ENCODE measurements at regions not wholly inside any gene's neighbourhood (a gene's known extent, or its start where the extent isn't known, plus 50 kb on each side); places are given as distances from the start of the nearest gene placed in this dataset.
A peak's percentile ranks its signal among the peaks of the same experiment; 100 is the strongest.
"Not testable (repeated sequence)": the region's sequence is repeated elsewhere in the genome, so short reads cannot be mapped to it uniquely, and the experiment has no call there.

GRCh38 chr6:8361259-8361658 is 74.1 kb downstream of the SLC35B3 start:
- no peak for DNase-seq

GRCh38 chr6:8352966-8353340 is 82.4 kb downstream of the SLC35B3 start:
- DNase-seq, result no peak

- no peak for DNase-seq
These were observed 82.9 kb downstream of the SLC35B3 start for GRCh38 chr6:8352335-8352965.

GRCh38 chr6:8343600-8343999 is 91.7 kb downstream of the SLC35B3 start:
- no peak for DNase-seq

DNA sequence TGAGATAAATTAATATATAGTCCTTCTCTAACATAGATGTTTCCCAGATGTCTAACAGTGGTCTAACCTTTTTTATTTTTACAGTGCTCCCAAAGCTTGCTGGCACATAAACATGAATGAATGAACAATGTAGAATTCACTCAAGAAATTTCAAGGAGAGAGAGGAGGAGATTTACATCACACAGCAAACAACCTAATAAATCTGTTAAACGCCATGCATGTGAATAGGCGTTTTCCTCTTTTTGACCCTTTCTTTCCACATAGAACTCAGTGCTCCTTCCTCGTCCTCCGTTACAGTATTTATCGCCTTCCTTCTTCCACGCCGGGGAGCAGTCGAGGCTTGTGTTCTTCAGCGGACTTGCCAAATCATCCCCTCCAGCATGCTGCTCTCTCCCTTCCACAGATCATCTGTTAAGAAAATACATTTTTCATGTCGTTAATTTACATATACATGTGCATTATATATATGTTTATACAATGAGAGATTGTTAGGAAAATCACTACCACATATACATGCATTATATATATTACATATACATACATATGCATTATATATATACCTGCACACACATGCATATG is 93.0 kb downstream of the SLC35B3 start:
- no peak for DNase-seq

DNA sequence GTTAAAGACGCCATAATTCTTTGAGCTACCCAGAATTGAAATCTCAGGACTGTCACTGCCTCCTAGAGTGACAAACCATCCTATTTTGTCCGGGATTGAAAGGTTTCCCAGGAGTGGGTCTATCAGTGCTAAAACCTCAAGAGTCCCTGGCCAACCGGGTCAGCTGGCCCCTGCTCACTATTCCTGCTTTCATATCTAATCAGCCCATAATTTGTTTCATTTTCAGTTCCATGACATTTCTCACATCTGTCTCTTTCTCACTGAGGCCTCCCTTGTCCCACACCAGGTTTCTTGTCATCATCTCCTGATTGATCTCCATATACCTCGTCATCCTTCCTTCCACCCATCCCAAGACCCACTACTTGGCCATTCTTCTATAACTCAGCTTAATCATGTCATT is 98.2 kb downstream of the SLC35B3 start:
- no peak for DNase-seq

GRCh38 chr6:8336406-8337057 is 98.8 kb downstream of the SLC35B3 start:
- DNase-seq, result no peak

DNA sequence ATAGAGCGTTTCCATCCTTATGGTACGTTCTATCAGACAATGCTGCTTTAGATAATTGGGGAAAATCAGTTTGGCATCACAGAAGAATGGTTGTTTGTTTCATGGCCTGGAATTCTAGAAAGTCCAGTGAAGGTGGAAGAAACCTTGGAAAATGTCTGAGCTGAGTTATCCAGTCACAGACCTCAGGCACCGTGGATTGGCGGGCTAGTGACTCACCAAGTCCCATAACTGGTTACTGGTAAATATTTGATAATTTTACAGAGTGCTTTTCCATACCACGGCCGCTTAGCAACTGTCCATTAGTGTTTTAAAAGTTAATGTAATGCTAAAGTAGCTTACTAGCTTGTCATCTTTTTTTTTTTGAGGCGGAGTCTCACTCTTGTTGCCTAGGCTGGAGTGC is 99.4 kb downstream of the SLC35B3 start:
- DNase-seq, result no peak

- DNase-seq, result no peak
These were observed 100.0 kb downstream of the SLC35B3 start for GRCh38 chr6:8335381-8335780.

DNA sequence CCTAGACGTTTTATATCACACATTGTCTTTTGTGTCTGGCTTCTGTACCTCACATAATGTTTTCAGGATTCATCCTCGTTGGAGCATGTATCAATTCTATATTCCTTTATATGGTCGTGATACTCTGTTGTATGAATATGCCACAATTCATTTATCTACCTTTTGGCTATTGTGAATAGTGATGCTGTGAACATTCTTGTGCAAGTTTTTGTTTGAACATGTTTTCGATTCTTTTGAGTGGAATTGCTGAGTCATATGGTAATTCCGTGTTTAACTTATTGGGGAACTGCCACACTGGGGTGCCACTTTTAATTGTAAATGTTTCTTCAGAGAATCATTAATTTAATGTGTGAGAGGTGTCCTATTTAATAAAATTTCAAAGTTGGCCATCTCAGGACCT is 101.2 kb downstream of the SLC35B3 start:
- DNase-seq, result no peak

GRCh38 chr6:8329562-8329961 is 105.8 kb downstream of the SLC35B3 start:
- no peak for DNase-seq

DNA sequence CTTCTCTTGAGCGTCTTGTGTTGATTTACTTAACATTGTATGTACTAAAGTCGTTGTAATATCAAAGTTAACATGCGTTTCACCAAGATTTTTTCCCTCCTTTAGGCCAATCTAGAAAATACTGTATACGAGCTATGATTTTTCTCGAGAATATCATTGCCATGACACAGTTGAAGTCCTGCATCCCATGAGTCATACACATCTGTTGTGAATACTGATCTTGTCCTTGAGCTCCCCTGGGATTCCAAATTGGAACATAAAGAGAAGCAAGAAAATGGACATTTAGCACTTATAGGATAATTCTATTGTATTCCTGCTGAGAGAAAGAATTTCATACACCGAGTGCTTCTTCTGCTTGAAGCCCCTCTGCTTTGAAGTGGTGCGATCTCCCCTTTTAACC is 109.6 kb downstream of the SLC35B3 start:
- no peak for DNase-seq

- no peak for DNase-seq
These were observed 112.7 kb downstream of the SLC35B3 start for GRCh38 chr6:8322659-8323058.

- no peak for DNase-seq
These were observed 113.5 kb downstream of the SLC35B3 start for GRCh38 chr6:8321671-8322404.

DNA sequence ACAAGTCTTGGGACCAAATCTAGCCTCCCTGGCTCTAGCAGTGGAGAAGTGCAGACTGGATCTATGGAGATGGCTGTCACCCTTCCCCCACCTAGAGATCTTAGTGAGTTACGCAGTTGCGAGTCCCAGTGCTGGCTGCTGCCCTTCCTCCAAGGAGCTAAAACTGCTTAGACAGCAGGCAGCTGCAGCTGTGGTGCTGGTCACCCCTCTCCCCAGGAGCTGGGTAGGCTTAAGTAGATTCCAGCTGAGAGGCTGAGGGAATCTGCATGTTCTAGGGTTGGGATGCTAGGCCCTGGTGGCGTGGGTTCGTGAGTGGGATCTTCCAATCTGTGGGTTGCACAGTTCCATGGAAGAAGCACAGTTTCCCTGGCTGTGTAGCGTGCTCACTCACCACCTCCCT is 120.2 kb downstream of the SLC35B3 start:
- no peak for DNase-seq

DNA sequence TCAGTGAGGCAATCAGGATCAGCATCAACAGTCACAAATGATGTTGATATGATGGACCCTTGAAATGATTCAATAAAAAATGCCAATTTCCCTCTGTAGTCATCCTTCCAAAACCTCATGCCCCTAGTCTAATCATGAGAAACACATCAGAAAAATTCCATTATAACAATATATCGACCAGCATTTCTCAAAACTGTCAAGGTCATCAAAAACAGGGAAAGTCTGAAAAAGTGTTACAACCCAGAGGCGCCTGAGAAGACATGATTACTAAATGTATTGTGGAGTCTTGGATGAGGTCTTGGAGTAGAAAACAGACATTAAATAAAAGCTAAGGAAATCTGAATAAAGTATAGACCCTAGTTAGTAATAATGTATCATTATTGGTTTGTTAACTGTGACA is 133.8 kb downstream of the SLC35B3 start:
- no peak for DNase-seq

- DNase-seq, result no peak
These were observed 136.3 kb downstream of the SLC35B3 start for GRCh38 chr6:8299034-8299433.

DNA sequence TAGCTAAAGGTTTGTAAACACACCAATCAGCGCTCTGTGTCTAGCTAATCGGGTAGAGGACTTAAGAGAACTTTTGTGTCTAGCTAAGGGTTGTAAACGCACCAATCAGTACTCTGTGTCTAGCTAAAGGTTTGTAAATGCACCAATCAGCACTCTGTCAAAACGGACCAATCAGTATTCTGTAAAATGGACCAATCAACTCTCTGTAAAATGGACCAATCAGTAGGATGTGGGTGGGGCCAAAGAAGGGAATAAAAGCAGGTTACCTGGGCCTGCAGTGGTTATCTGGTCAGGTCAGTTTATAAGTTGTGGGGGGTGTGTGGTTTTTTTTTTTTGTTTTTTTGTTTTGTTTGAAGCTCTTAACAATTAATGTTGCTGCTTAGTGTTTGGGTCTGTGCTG is 152.4 kb downstream of the SLC35B3 start:
- DNase-seq, result not testable (repeated sequence)

DNA sequence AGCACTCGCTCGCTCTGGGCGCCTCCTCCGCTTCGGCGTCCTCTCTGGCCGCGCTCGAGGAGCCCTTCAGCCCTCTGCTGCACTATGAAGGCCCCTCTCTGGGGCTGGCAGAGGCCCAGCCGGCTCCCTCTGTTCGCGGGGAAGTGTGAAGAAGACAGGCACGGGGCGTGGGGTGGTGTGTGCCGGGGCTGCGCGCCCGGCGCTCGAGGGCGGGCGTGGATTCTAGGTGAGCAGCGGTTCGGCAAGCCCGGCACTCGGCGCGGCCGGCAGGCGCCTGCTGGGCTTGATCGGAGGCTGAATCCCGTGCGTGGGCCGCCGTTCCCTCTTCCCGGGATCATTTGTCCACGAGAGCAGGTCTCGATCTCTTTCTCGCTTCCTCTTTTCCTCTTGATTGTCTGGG is 153.0 kb downstream of the SLC35B3 start:
- no peak for DNase-seq

DNA sequence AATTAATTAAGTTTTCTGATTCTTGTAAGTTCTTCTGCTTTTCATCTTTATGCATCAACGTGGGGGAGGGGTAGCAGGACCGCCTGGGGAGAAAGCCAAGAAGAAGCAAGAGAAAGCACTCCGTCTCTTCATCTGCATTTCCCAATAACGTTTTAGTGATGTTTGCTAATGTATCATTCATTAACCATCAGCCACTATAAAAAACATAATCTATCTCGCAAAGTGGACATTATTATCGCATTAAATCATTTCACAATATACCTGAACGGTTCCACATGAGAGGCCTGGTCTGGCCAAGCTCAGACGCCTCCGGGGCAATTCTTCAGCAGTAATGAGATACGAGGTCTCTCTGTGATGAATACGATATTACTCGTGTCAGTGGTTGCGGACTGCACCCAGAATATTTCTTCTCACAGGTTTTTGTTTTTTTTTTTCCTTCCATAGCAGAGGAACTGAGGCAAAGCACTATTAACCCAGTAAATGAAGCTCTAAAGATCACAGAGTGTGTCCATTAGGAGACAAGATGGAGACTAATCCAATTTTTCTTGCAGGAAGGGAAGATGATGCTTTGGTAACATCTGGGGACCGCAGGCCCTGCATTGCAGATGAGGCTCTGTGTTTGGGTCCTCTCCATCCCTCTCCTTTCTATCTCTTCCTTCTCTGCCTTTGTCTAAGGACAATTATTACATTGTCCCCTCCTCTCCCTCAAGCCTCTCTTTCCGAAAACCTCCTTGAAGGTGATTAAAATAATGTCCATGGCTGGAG is 156.1 kb downstream of the SLC35B3 start:
- DNase-seq, result no peak

GRCh38 chr6:8278562-8278961 is 156.8 kb downstream of the SLC35B3 start:
- DNase-seq, result no peak

- DNase-seq, result peak; percentile 3
These were observed 157.6 kb downstream of the SLC35B3 start for GRCh38 chr6:8277769-8278168.

GRCh38 chr6:8276148-8276547 is 159.2 kb downstream of the SLC35B3 start:
- no peak for DNase-seq

Measured in activated CD4-positive, alpha-beta T cell treated with anti-CD3 and anti-CD28 coated beads for 48 hours (primary cell).